PC-9 (cell line): ENCODE measurements at regions not wholly inside any gene's neighbourhood (a gene's known extent, or its start where the extent isn't known, plus 50 kb on each side); places are given as distances from the start of the nearest gene placed in this dataset.

ENCODE experiments used
- CTCF ChIP-seq: fragments of 200-600 bp; sonication (generic); conservative IDR thresholded peaks from 2 replicates; pipeline ENCODE4 v1.6.1; 2017; ENCODE audit warnings: mixed run types, antibody characterized with exemption, mild to moderate bottlenecking, moderate library complexity
- EZH2 ChIP-seq: fragments of 200-600 bp; sonication (generic); IDR thresholded peaks from 2 replicates; pipeline ENCODE4 v1.8.0; 2017; ENCODE audit warnings: antibody characterized with exemption, low read depth

GRCh38 chr12:97638739-97639138, 176.1 kb downstream of the RMST start:
- TF ChIP-seq CTCF (no peak), EZH2 (no peak)
